AG04450 (cell line): ENCODE measurements at regions not wholly inside any gene's neighbourhood (a gene's known extent, or its start where the extent isn't known, plus 50 kb on each side); places are given as distances from the start of the nearest gene placed in this dataset.

Source experiments
- CTCF ChIA-PET: fragments of 300-600, 350-600 bp; formaldehyde crosslinking; extraction: SDS; loops from one replicate; lab custom pipeline; 2022; ENCODE audit warnings: antibody characterized with exemption, inconsistent platforms; lab: Charles Lee
- POLR2A ChIA-PET: fragments of 350-600 bp; formaldehyde crosslinking; extraction: SDS; loops from one replicate; lab custom pipeline; 2021; ENCODE audit warnings: antibody characterized with exemption, inconsistent platforms; lab: Yijun Ruan, JAX
- DNase-seq: peaks from one replicate; pipeline ENCODE4 v3.0.0-alpha.2; 2011; ENCODE audit warnings: low read depth, low spot score
- H3K27ac ChIP-seq: one replicate; pipeline ENCODE4 v1.5.1; 2012; ENCODE audit warnings: low read depth, low read length, control low read depth
- H3K27me3 ChIP-seq: one replicate; pipeline ENCODE4 v1.6.0; 2012; ENCODE audit warnings: low read length; ENCODE audit not compliant: control insufficient read depth, insufficient read depth
- H3K4me3 ChIP-seq: 2 replicates; pipeline ENCODE4 v1.5.1; 2011; ENCODE audit warnings: mild to moderate bottlenecking, low read depth, low read length, control low read depth
- H3K9me3 ChIP-seq: 2 replicates; pipeline ENCODE4 v1.5.1; 2012; ENCODE audit warnings: low read length; ENCODE audit not compliant: control insufficient read depth, insufficient read depth
- TF ChIP-seq, protein P1 (sequence below): IDR thresholded peaks from 2 replicates; pipeline ENCODE4 v1.5.1; 2011; ENCODE audit warnings: low read depth, low read length, control low read depth, inconsistent platforms

DNA sequence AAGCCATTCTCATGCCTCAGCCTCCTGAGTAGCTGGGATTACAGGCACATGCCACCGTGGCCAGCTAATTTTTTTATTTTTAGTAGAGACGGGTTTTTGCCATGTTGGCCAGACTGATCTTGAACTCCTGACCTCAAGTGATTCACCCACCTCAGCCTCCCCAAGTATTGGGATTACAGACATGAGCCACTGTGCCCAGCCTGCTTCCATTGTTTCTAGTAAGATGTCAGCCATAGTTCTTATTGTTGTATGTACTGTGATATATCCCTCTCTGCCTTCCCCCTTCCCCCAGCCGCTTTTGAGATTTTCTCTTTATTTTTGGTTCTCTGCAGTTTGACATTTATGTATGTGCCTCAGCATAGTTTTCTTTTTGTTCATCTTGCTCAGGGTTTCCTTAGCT is 87.9 kb upstream of the KLF14 start:
- CTCF ChIA-PET = interaction anchor here (0.6 to 1.1 kb wide), 2 partner anchors 64 to 409 kb away, joined by 4 to 8 read pairs; no protein-coding TSS in a partner anchor
- H3K27ac ChIP-seq = no peak overlapping the region
- no peaks in the 10 kb centered on the region for H3K27me3 ChIP-seq
- no peaks in the 10 kb centered on the region for H3K9me3 ChIP-seq
- no peak overlapping the region for H3K4me3 ChIP-seq
- TF ChIP-seq, protein P1, sequence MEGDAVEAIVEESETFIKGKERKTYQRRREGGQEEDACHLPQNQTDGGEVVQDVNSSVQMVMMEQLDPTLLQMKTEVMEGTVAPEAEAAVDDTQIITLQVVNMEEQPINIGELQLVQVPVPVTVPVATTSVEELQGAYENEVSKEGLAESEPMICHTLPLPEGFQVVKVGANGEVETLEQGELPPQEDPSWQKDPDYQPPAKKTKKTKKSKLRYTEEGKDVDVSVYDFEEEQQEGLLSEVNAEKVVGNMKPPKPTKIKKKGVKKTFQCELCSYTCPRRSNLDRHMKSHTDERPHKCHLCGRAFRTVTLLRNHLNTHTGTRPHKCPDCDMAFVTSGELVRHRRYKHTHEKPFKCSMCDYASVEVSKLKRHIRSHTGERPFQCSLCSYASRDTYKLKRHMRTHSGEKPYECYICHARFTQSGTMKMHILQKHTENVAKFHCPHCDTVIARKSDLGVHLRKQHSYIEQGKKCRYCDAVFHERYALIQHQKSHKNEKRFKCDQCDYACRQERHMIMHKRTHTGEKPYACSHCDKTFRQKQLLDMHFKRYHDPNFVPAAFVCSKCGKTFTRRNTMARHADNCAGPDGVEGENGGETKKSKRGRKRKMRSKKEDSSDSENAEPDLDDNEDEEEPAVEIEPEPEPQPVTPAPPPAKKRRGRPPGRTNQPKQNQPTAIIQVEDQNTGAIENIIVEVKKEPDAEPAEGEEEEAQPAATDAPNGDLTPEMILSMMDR = no peak
- no peak for DNase-seq
- POLR2A ChIA-PET = no interaction called here

DNA sequence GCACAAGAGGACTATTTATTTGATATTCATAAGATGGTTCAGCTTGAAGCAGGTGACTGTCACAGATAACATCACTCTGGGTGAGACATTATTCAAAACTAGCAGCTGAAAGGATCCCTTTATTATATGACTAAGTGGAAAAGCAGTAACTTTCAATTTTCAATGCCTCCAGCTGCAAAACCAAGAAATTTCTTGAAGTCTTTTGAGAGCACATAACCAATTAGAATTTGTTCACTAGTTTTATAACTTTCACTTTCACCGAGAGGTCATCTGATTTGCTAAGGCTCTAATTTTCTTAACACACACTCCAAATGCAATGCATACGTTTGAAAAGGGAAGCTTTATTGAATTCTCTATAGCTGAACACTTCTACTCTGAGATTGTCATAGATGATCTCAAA is 88.6 kb upstream of the KLF14 start:
- Histone ChIP-seq H3K4me3 (no peak overlapping the region), H3K27ac (no peak overlapping the region), H3K27me3 (no peaks in the 10 kb centered on the region), H3K9me3 (no peaks in the 10 kb centered on the region)
- POLR2A ChIA-PET = no interaction called here
- TF ChIP-seq, protein P1 = no peak
- CTCF ChIA-PET = interaction anchor here (0.6 to 1.1 kb wide), 3 partner anchors 9 to 408 kb away, joined by 4 to 8 read pairs (median 6); no protein-coding TSS in a partner anchor
- no peak for DNase-seq

DNA sequence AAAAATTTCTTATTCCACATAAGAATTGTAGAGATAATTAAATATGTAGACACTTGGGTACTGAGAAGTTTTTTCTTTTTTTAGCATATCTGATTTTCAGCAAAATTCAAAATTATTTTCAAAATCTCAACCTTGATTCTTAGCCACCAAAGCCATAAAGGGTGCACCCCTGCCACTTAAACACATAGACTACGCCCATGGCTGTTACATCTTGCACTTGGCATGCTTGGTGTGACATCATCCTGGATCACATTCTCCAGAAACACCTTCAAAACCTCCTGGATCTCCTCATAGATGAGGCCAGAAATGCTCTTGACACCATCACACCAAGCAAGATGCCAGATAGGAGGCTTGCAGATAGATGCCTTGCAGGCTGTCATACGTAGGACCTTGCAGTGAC is 89.1 kb upstream of the KLF14 start:
- TF ChIP-seq, protein P1 = no peak
- H3K4me3 ChIP-seq = no peak overlapping the region
- no peak overlapping the region for H3K27ac ChIP-seq
- H3K9me3 ChIP-seq = no peaks in the 10 kb centered on the region
- no peaks in the 10 kb centered on the region for H3K27me3 ChIP-seq
- ChIA-PET POLR2A (no interaction called here), CTCF (interaction anchor here (0.8 kb wide), 1 partner anchor 9 kb away, joined by 6 read pairs; no protein-coding TSS in a partner anchor)
- no peak for DNase-seq

DNA sequence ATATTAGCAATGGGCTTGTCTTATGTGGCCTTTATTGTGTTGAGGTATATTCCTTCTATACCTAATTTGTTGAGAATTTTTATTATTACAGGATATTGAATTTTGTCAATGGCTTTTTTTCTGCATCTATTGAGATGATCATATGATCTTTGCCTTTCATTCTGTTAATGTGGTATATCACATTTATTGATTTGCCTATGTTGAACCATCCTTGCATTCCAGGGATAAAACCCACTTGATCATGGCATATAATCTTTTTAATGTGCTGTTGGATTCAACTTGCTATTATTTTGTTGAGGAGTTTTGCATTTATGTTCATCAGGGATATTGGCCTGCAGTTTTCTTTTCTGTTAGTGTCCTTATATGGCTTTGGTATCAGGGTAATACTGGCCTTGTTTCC is 91.8 kb upstream of the KLF14 start:
- TF ChIP-seq, protein P1 = no peak
- no peak overlapping the region for H3K4me3 ChIP-seq
- POLR2A ChIA-PET = no interaction called here
- H3K9me3 ChIP-seq = peaks cover 4% of the 10 kb centered on the region
- CTCF ChIA-PET = no interaction called here
- no peak for DNase-seq
- no peaks in the 10 kb centered on the region for H3K27me3 ChIP-seq
- H3K27ac ChIP-seq = no peak overlapping the region

DNA sequence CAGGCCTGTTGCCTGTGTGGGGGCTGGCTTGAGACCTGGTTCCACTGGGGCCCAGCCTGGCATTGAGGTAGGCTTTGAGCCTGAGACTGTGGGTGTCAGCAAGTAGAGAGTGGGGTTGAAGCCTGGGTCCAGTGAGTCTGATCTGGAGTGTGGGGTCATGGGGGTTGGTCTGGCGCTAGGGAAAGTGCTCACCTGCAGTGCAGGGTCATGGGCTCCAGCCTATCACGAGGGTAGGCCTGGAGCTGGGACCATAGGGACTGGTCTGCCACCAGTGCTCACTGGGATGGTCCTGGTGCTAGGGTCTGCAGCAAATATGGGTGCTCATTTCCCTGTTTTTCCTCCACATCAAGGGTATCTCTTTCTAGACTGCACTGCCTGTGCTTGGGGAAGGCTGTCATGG is 95.4 kb upstream of the KLF14 start:
- Histone ChIP-seq H3K9me3 (peaks cover 4% of the 10 kb centered on the region), H3K27ac (no peak overlapping the region), H3K27me3 (no peaks in the 10 kb centered on the region), H3K4me3 (no peak overlapping the region)
- TF ChIP-seq, protein P1 = no peak
- POLR2A ChIA-PET = interaction anchor here (0.6 to 0.7 kb wide), 2 partner anchors 9 to 38 kb away, joined by 3 read pairs; no protein-coding TSS in a partner anchor
- CTCF ChIA-PET = interaction anchor here (1.7 to 4.8 kb wide), 3 partner anchors 16 to 757 kb away, joined by 3 to 29 read pairs (median 21); no protein-coding TSS in a partner anchor
- no peak for DNase-seq
